Ramos (cell line): ENCODE measurements at regions not wholly inside any gene's neighbourhood (a gene's known extent, or its start where the extent isn't known, plus 50 kb on each side); places are given as distances from the start of the nearest gene placed in this dataset.

Source experiments
- in situ Hi-C: fragments of 300-500 bp; cut with MboI; formaldehyde crosslinking; loops from one replicate; pipeline ENCODE4 v1.14.3; 2022; ENCODE audit warnings: low sequenced_read_pairs; ENCODE audit not compliant: unreplicated experiment

DNA sequence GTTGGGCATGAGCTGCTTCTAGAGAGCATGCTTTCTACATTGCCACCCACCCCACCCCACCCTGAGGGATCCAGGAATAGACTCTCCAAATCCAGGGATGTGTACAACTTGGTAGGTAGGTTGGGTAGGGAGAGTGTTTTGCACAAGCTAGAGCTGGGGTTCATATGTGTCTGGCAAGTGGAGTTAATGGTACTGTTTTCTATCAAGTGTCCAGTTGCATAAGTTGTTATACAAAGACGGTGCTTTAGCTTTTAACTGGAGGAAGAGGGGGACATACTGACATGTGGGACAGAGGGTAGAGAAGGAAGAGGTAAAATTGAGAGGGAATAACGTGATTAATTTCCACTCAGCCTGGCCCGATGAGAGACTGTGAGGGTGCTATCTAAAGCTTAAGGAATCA lies 51.0 kb upstream of the TNC start:
- in situ Hi-C loops: no loop called here

DNA sequence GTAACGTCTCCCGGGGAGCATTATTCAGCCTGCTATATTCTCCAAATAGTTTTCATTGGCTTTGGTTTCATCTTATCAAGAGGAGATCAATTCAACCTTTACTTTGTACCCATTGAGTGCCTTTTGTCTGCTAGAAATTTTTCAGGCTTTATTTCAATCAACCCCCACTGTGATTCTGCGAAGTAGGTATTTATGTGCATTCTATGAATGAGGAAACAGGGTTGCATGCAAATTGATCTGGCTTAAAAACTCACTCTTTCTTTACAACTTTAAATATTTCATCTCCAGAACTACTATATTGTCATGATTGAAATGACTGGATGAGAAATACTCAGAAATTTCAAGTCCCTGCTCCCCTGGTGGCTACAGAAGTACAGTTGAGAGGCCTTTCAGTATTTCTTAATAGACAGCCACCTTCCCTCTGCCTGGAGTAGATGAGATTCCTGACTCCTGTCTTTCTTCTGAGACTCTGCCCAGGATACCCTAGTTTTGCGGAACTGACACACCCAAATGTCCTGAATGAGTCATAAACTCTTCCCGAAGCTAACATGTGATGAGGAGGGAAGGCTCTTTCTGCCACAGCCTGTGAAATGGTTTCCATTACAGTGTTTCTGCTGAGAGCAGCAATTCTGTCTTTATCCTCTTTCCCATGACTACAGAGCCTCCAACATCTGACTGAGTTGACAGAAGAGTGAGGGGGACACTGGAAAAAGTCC lies 52.6 kb upstream of the TNC start:
- in situ Hi-C loops: no loop called here

DNA sequence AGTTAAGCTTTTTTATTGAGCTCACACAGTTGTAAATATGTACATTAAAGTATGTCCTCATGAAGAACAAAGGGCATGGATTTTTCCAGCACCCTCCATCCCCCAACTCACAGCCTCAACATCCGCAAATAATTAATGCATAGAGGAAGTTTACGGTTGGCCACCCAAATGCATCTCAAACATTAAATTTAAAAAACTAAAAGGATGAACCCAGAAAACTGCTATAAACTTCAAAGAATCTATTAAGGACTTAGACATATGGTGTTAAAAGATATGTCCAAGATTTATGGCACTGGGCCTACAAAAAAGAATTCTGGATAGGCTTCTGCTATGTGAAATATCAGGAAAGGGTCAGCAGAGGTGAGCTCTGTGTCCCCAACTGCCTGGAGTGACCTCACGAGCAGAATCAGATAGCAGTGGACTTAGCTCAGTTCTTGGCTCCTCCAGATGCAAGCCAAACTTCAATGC lies 54.0 kb upstream of the TNC start:
- in situ Hi-C loops: no loop called here

DNA sequence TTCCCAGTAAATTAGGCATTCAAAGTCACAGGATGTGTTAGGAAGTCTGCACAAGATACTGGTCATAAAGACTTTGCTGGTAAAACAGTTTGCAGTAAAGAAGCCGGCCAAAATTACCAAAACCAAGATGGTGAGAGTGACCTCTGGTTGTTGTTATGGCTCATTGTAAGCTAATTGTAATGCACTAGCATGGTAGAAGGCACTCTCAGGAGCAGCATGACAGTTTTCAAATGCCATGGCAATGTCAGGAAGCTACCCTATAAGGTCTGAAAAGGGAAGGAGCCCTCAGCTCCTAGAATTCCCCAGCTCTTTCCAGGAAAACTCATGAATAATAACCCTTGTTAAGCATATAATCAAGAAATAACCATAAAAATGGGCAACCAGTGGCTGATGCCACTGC lies 64.3 kb upstream of the TNC start:
- in situ Hi-C loops: no loop called here

DNA sequence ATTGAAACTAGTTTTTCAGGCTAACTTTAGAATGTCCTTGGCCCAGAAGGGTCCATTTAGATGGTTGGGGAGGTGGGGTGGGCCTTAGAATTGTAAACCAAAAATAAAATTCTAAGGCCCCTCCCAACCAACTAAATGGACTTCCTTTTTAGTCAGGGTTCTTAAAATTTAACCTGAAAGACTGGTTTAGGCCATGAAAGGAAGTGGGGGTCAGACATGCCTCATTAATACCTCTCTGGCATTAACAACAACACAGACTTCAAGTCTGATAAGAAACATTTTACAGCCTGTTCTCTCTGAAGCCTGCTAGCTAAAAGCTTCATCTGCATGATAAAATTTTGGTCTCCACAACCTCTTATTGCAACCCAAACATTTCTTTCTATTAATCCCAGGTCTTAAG lies 65.5 kb upstream of the TNC start:
- in situ Hi-C loops: no loop called here

DNA sequence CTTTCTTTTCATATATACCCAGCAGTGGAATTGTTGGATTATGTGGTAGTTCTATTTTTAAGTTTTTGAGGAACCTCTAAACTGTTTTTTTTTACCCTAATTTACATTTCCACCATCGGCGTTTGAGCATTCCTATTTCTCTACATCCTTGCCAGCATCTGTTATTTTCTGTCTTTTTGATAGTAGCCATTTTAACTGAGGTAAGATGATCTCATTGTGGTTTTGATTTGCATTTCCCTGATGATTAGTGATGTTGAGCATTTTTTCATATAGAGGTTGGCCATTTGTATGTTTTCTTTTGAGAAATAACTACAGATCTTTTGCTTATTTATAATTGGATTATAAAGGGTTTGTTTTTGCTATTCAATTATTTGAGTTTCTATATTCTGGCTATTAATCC lies 71.7 kb upstream of the TNC start:
- in situ Hi-C loops: no loop called here

DNA sequence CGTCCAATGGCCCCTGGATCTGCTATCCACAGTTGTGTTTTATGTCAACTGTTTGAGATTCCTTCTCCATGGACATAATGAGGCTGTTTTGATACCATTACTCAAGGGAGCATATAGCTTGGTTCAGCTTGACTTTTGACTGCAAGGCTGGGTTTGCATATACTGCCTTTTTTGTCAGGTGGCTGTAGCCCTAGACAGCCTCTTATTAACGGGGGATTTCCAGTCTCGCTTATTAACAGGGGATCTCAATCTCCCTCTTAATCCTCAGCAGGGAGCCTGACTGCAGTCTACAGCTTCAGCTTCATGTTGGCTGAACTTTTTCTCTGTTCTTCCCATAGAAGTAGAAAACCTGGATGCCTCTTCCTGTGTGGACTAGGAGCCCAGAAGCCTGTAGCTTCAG lies 73.7 kb upstream of the TNC start:
- in situ Hi-C loops: no loop called here

DNA sequence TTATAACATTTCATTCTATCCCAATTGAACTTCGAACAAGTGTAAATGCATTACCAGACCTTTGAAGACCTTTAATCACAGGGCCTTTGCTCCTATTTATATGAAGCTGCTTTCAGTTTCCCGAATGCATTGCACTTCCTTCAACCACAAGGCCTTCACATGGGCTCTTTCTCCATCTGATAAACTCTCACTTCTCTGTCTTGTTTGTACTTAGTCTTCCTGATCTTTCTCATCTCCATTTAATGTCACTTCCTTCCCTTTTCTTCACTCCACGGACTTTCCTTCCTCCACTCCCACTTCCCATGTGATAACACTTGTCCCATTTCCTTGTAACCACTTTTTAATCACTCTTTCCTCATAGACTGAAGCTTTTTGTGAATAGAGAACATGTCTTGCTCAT lies 74.3 kb upstream of the TNC start:
- in situ Hi-C loops: no loop called here

DNA sequence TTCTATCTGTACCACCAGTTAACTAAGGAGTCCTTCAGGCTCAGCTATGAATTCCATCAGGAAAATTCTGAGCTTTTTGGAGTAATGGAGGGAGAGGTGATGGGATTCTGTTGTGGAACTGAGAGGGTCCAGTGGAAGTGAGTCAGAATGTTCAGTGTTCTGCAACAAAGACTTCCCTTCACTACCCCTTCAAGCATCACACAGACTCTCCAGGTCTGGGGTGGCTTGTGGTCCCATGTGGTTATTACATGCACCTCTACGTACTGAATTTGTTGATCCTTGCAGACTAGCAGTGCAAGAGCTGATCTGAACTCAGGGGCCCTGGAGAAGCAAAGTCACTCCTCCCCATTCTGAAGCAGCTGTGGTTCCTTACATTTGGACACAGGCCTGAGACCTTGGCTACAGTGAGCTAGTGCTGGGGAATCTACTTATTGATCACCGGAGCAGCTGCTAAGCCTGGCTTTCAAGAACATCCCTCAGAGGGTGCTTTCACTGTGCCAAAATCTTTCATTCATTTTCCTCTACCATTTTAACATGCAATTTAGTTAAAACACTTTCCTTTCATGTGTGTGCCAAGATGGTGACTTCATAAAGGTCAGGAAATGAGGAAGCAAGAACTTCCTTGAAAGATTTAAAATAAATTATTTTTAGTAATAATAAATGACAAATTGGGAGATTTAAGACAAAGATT lies 75.0 kb upstream of the TNC start:
- in situ Hi-C loops: no loop called here

DNA sequence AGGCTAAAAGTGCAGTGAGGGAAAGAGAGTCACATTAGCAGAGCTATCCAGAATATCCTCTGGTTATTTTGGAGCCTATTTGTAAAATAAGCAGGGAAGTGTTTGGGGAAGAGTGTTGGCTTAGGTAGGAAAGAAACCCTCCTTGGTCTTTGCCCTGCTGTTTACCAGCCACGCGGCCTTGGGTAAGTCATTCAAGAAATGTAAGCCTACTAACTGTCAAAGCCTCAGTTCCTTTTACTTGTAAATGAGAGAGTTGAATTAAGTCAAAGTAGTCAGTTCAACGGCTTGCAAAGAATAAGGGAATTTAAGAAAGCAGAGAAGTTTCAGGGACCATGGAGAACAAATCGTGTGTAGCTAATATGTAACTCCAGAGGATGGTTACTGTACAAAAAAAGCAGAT lies 75.8 kb upstream of the TNC start:
- in situ Hi-C loops: no loop called here

DNA sequence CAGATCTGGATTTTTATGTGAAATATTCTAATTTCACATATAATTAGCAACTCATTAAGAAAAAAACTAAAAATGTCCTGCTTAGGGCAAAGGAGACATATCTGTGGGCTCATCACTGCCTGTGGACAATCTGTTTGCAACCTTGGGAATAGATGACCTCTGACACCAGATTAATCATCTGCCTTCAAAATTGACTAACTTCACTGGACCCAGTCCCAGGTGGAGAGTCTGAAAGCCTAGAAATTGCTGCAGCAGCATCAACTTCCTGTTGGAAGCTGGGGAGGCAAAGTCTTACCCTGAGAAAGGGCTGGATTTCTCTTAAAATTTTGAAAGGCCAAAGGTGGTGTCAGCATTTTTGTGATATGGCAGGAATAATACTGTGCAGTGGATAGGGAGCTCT lies 76.3 kb upstream of the TNC start:
- in situ Hi-C loops: no loop called here

DNA sequence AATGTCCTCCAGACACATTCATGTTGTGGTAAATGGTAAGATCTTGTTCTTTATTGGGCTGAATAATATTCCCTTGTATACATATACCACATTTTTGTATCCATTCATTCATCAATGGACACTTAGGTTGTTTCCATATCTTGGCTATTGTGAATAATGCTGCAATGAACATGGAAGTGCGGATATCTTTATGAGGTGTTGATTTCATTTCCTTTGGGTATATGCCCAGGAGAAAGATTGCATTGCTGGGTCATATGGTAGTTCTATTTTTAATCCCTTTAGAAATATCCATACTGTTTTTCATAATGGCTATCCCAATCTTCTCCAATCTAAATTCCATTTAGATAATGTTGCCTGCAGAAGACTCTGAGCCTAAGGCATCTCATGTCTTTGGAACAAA lies 78.0 kb upstream of the TNC start:
- in situ Hi-C loops: no loop called here

DNA sequence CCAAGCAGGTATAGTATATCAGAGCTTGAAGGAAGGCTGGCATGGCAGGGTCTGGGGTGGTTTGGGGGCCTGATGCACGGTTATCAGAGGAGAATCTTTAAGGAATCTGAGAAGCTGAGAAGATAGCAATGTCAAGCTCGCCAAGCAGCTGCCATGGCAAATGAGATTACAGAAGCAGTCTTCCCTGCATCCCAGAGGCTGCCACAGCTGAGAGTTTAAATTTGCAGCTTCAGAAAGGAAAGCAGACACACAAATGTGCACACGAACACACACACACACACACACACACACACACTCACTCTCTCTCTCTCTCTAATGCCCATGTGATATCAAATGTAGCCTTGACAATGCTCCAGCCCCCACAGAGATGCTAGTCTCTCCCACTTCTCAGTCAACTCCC lies 79.0 kb upstream of the TNC start:
- in situ Hi-C loops: no loop called here

DNA sequence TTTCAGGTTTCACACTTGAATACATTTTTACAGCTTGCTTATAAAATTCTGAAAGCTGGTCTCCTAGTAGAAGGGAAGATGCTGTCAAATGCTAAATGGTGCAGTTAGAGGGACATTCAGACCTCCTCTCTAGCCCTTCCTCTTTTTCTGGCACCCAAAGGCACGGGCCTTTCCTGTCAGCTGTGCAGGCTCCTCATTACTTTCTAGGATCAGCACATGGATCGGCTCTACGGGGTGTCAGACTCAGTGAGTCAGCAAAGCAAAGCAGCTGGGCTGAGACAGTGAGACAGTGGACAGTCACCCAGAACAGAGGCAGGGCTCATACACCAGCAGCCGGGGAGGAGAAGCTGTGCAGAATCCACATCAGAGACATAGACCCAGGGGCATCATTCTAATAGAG lies 80.0 kb upstream of the TNC start:
- in situ Hi-C loops: no loop called here

DNA sequence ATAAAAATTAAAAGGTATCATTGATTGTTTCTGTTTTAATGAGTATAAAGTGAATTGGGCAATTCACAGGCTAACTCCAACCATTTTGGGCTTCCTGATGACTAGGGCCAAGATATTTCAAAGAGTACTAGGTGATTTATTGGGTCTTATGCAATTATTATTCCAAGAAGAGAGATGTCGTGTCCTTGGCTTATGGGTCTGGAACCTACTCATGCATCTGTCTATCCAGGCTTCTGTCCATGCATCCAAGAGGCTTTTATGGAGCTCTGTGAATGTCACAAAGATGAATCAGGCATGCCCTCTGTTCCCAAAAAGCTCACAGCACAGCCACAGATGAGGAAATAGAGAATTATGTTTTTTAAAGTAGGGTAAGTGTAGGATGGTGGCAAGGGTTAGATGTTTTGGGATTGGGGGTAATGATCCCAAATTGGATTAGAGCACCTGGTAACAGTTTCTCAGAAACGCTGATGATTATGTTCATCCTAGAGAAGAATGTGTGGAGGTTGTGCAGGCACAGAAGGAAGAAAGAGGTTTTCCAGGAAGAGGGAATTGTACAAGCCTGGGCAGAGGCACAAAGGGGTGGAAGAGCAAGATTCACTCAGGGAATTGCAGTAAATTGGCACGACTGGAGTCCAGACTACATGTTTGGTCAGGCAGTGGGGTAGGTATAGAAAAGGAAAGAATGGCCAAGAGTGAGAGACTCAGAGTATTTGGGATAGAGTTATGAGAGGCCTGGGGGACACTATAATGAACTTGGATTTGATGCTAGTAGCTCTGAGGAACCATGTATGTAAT lies 83.0 kb upstream of the TNC start:
- in situ Hi-C loops: no loop called here

DNA sequence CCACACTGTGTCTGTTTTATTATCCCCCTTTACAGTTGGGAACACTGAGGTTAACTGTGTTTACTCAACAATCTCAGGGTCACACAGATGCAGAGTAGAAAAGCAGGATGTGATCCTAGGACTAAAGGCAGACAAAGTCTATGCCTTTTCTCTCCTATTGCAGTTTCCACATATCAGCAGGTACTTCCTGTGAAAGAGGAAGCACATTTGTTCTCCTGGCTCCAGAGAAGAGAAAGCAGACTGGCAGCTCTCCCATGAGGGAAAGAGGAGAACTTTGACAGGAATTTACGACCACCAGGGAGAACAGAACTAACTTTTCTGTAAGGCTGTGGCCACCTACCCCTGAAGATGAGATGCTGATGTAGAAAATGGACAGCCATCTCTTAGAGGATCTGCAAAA lies 84.2 kb upstream of the TNC start:
- in situ Hi-C loops: no loop called here

DNA sequence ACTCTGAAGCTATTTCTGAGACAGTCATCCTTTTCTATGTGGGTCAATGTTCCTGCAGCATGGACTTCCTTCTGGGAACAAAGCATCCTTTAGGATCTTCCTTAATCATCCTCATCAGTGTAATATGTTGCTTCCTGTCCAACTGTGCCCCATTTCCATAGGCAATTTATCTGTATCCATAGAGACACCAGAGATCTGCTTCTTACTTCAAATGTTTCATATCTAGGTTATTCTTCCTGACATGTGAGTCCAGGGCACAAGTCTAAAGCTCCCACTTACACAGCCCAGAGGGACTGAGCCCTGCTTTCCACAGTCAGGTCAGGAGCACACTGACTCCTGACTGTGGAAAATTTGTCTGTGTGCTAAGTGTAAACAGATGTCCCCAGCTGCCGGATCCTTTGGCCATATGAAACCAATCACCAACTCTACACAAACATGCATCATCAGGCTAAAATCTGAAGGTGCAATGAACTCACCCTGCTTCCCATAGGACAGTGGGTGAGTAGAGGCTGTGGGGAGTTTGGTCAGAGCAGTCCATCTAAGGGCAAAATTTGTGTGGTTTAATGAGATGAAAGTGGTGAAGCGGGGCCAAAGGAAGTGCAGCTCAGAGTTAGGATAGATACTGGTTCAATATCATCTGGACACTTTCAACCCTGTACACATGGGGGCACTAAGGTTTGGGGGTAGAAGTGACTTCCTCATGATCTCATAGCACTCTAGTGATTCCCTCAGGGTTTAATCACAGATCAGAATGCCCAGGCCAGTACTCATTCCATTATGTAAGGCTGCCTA lies 85.2 kb upstream of the TNC start:
- in situ Hi-C loops: no loop called here

DNA sequence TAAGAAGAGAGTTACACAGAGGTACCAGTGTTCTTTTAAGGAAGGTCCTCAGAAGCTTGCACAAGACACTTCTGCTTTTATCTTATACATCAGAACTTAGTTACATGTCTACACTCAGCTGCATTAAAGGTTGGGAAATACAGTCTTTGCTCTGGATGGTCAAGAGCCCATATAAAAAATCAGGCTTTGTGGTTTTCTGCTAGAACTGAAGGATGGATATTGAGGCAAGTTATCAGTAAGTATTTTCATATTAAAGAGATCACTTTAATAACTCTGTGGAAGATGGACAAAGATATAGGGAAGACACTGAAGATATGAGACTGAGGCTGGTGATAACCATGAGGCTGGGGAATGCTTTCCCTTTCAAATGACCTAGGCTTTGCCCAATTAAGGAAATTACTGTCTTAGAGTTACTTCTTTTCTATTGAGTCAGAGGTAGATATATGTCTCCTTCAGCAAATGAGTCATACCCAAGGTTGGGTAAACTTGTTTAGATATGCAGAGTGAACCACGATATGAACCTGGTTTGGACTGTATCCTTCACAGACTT lies 87.0 kb upstream of the TNC start:
- in situ Hi-C loops: no loop called here

DNA sequence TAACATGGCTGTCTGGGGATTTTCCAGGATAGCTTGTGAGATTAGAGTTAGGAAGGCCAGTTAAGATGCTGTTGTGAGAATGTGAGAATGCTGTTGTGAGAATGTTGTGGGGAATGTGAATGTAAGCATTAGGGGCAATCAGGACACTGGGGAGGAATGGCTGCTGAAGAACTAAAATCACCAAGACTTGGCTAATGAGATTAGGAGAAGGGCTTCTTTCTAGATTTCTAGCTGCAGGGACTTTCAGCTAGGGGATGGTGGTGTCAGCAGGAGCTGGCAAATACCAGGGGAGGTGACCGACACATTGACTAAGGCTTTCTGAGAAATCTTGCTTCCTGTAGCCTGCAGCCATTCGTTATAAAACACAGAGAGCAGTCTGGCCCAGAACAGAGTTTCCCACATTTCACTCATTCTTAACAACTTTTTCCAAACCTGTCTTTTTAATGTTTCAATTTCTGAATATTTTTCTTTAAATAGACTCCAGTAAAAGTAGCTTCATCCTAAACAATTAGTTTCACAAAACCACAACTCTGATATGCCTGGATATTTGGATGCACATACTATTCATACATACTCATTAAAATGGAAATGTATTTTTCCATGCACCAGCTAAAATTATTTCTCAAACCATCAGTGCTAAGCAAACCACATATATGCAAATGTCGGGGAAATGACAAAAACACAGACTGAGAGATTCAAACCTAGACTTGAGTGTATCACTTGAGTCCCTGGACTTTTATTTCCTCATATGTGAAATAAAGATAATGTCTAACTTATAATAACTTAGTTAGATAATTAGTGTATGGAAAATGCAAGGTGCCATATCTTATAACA lies 89.3 kb upstream of the TNC start:
- in situ Hi-C loops: no loop called here
